Ovary (tissue), 7 donors: ENCODE measurements at regions not wholly inside any gene's neighbourhood (a gene's known extent, or its start where the extent isn't known, plus 50 kb on each side); places are given as distances from the start of the nearest gene placed in this dataset.

Source experiments
- DNase-seq, 5 donors: peaks; one replicate each; pipeline ENCODE4 v3.0.0-alpha.2; 2019 to 2020
- H3K27ac ChIP-seq, 2 donors: fragments of 200-600 bp; one replicate each; pipeline versions ENCODE4 v1.5.1 to v1.8.0; 2019 to 2022
- H3K27me3 ChIP-seq: fragments of 200-600 bp; one replicate; pipeline ENCODE4 v1.8.0; 2022
- H3K36me3 ChIP-seq: fragments of 200-600 bp; sonication (generic); one replicate; pipeline ENCODE4 v1.5.1; 2019
- H3K4me1 ChIP-seq: one replicate; pipeline ENCODE4 v1.8.1; 2013; ENCODE audit warnings: mild to moderate bottlenecking, moderate library complexity; ENCODE audit not compliant: insufficient read depth
- H3K4me3 ChIP-seq: fragments of 200-600 bp; sonication (generic); one replicate; pipeline ENCODE4 v1.5.1; 2017
- H3K9me3 ChIP-seq, 2 donors: fragments of 200-600 bp in 1 of 2; sonication (generic) in 1 of 2; one replicate each; pipeline versions ENCODE4 v1.5.1 to v1.8.1; 2013 to 2019; ENCODE audit warnings: mild to moderate bottlenecking in 1 of 2, moderate library complexity in 1 of 2
- CTCF ChIP-seq, 3 donors: fragments of 450-650 bp in 2 of 3; fragments of 200-600 bp in 1 of 3; IDR thresholded peaks; one replicate each; pipeline versions ENCODE4 v1.5.1 to v1.8.0; 2016 to 2022; ENCODE audit warnings: antibody characterized with exemption in 3 of 3, mild to moderate bottlenecking in 1 of 3
- EP300 ChIP-seq: sonication (generic); formaldehyde crosslinking; IDR thresholded peaks from one replicate; pipeline ENCODE4 v1.6.1; 2017; ENCODE audit warnings: antibody characterized with exemption
- POLR2A ChIP-seq: fragments of 450-650 bp; IDR thresholded peaks from one replicate; pipeline ENCODE4 v1.6.1; 2017; ENCODE audit warnings: antibody characterized with exemption, mild to moderate bottlenecking, moderate library complexity
- WGBS, 3 donors: extraction: QIAGEN DNeasy Blood & Tissue Kit in 1 of 3; methylation state at CpG; one replicate each; pipeline versions ENCODE4 v1.1.5 to v1.1.7; 2013 to 2017; 5-methylcytosine and 5-hydroxymethylcytosine counted together
- intact Hi-C, 4 donors: fragments of 100-400 bp; cut with DNase I; formaldehyde crosslinking; loops; one replicate each; pipeline versions ENCODE4 v1.11.0 to v1.15.1; 2022 to 2023
- donor health status: DM: no; HTN: no; CAD: no; lungs with moderate emphysema.
- donor health status: DM: no; HTN: no; CAD: no.
- donor health status: Bipolar disorder and iron deficiency.
- donor health status: DM: no; HTN: no; CAD: no.
- donor health status: DM: yes; HTN: yes; CAD: no.

DNA sequence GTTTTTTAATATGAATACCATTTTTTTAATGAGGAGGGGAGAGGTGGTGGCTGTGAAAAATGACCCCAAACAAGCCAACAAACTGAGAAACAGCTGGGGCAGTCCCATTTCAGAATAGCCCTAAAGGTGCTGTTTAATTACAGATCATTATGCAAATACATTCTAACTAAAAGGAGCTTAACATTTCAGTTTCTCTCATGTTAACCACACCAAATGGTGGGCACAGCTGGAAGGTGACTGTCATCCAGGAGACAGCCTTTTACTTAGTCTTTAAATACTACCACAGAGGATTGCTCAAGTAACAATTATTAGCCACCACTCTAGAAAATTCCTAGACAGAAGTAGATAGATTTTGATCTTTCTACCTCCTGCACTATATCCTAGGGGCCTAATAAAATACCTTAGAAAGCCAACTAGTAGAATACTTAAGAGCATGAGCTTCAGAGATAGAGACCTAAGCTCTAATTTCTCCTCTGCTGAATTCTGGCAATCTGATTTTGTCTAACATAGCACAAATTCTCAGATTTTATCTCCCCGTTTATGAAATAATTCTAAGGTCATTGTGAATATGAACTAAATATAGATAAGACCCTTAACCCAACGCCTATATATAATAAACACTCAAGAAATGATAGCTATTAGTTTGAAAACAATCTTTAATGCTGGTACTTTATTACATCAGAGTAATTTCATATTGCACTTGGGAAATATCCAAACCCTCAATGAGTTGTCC is 615.1 kb upstream of the NRSN1 start:
- H3K4me1 ChIP-seq = no peaks in the 10 kb centered on the region
- WGBS, 3 donors = 42 to 77% (median 74%) methylated on average over 2 of the region's 2 CpGs
- intact Hi-C loops = no loop called here
- no peak overlapping the region for H3K4me3 ChIP-seq
- H3K9me3 ChIP-seq = no peaks in the 10 kb centered on the region
- no peaks in the 10 kb centered on the region for H3K36me3 ChIP-seq
- no peaks in the 10 kb centered on the region for H3K27me3 ChIP-seq
- TF ChIP-seq POLR2A (no peak), EP300 (no peak), CTCF (IDR thresholded peaks at IDR 0.05) (no peak)
- no peak for DNase-seq
- no peak overlapping the region for H3K27ac ChIP-seq

DNA sequence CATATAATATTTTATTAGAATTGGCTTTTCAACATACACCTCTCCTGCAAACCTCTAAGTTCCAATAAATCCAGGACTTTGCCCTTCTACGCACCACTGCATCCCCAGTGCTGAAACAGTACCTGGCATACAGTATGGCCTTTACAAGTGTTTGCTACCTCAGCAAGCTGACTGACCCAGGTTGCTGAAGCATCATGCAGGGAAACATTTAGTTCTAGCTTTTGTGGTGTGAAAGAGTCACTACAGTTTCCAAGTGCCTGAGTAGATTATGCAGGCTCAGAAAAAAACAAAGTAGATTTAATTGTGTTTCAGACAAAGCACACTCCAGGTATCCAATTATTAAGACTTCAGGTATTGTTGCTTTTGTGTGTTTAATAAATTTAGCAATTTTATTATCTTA is 614.2 kb upstream of the NRSN1 start:
- Histone ChIP-seq H3K27me3 (no peaks in the 10 kb centered on the region), H3K27ac (no peak overlapping the region), H3K36me3 (no peaks in the 10 kb centered on the region), H3K9me3 (no peaks in the 10 kb centered on the region), H3K4me1 (no peaks in the 10 kb centered on the region), H3K4me3 (no peak overlapping the region)
- intact Hi-C loops = no loop called here
- WGBS, 3 donors = 96 to 100% (median 96%) methylated on average over 1 of the region's 1 CpG
- TF ChIP-seq POLR2A (no peak), EP300 (no peak), CTCF (IDR thresholded peaks at IDR 0.05) (no peak)
- DNase-seq = no peak

DNA sequence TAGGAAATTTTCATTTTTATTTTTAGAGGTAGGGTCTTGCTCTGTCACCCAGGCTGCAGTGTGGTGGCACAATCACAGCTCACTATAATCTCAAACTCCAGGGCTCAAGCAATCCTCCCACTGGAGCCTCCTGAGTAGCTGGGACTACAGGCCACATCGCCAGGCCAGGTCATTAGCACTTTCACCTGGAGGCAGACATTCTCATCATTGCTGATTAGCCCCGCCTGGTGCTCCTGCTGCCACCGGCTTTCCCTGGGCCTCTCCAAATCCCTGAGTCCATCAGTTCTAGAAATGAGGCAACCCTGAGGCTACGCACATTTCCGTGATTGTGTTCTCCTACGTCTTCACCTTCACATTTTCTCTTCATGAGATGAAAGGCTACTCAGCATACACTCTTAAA is 607.7 kb upstream of the NRSN1 start:
- DNase-seq = no peak
- H3K4me3 ChIP-seq = no peak overlapping the region
- no peaks in the 10 kb centered on the region for H3K36me3 ChIP-seq
- 85 to 86% (median 86%) methylated on average over 6 of the region's 6 CpGs for WGBS, 3 donors
- intact Hi-C loops = no loop called here
- H3K4me1 ChIP-seq = no peaks in the 10 kb centered on the region
- H3K27me3 ChIP-seq = no peaks in the 10 kb centered on the region
- no peaks in the 10 kb centered on the region for H3K9me3 ChIP-seq
- H3K27ac ChIP-seq = no peak overlapping the region
- TF ChIP-seq POLR2A = no peak
- TF ChIP-seq CTCF (IDR thresholded peaks at IDR 0.05) = no peak
- no peak for TF ChIP-seq EP300

GRCh38 chr6:23522792-23523547 is 603.0 kb upstream of the NRSN1 start:
- WGBS, 3 donors = 87 to 89% (median 88%) methylated on average over 11 of the region's 11 CpGs
- intact Hi-C loops = no loop called here
- H3K9me3 ChIP-seq = no peaks in the 10 kb centered on the region
- H3K4me3 ChIP-seq = no peak overlapping the region
- no peak overlapping the region for H3K27ac ChIP-seq
- TF ChIP-seq POLR2A (no peak), EP300 (no peak), CTCF (IDR thresholded peaks at IDR 0.05) (no peak)
- no peaks in the 10 kb centered on the region for H3K4me1 ChIP-seq
- H3K36me3 ChIP-seq = no peaks in the 10 kb centered on the region
- no peak for DNase-seq
- H3K27me3 ChIP-seq = no peaks in the 10 kb centered on the region
